Occipital lobe (tissue), 1 donor: ENCODE measurements at regions not wholly inside any gene's neighbourhood (a gene's known extent, or its start where the extent isn't known, plus 50 kb on each side); places are given as distances from the start of the nearest gene placed in this dataset.
"Not testable (repeated sequence)": the region's sequence is repeated elsewhere in the genome, so short reads cannot be mapped to it uniquely, and the experiment has no call there.

Source experiments
- DNase-seq: peaks from one replicate; lab custom pipeline; 2025; lab: John Stamatoyannopoulos, UW

DNA sequence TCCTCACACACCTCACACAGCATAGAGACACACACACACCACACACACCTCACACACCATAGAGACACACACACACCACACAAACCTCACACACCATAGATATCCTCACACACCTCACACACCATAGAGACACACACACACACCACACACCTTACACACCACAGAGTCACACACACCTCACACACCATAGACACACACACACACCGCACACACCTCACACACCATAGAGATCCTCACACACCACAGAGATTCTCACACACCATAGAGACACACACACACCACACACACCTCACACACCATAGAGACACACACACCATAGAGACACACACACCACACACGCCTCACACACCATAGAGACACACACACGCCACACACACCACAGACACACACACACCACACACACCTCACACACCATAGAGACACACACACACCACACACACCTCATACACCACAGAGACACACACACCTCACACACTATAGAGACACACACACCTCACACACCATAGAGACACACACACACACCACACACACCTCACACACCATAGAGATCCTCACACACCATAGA lies 270.6 kb downstream of the CYRIA start:
- DNase-seq, result no peak

DNA sequence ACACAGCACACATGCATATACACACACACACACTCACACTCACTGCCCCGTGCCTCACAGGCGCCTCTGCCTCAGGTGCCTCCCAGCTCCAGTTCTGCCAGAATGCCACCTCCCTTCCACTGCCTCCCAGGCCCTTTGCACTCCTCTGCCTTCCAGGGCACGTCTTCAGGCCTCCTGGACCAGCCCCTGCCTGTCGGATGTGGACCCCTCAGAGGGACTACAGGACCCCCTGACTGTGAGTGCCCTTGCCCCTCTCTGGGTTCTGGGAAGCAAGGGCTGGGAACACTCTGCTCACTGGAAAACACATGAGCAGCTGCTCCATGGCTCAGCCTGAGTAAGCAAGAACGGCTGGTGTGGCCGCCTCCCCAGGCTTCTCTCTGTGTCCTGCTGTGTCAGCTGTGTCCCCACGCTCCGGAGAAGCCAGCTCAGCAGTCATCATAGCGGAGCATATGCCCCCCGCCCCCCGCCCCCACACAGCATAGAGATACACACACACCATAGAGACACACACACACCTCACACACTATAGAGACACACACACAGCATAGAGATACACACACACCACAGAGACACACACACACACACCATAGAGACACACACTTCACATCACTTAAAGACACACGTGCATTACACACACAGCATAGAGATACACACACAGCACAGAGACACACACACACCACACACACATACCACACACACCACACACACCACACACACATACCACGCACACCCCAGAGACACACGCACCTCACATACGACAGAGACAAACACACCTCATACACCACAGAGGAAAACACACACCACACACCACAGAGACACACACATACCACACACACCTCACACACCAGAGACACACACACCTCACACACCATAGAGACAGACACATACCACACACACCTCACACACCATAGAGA lies 271.3 kb downstream of the CYRIA start:
- no peak for DNase-seq

DNA sequence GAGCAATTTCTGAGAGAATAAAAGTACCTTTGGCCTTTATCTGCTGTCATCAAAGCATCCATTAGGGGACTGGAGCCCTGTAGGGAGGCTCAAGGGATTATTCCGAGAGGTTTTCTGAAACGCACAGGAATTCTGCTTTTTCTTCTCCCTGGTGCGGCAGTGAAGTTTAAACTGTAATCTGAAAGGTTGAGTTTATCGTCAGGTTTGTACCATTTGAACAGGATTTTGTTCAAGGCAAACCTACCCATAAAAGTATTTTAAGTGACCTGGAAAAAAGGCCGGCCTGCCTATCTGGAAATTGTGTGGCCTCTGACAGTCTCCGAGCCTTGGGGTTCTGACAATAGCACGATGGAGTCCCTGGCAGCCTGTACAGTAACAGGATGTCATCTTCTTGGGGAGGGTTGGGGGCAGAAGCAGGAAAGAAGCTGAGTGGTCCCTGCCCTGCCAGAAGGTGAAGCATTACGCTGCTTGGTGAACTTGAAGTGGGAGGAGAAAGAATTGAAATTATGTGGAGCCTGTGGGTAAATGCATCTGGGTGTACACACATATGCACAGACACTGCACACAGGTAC lies 272.0 kb downstream of the CYRIA start:
- no peak for DNase-seq

- DNase-seq, result no peak
These were observed 272.8 kb downstream of the CYRIA start for GRCh38 chr2:16392647-16393499.

GRCh38 chr2:16391986-16392385 lies 273.6 kb downstream of the CYRIA start:
- DNase-seq, result no peak

- DNase-seq, result no peak
These were observed 275.1 kb downstream of the CYRIA start for GRCh38 chr2:16390561-16390960.

- no peak for DNase-seq
These were observed 276.0 kb downstream of the CYRIA start for GRCh38 chr2:16389611-16390010.

GRCh38 chr2:16388199-16388830 lies 277.3 kb downstream of the CYRIA start:
- DNase-seq, result not testable (repeated sequence)

- no peak for DNase-seq
These were observed 278.1 kb downstream of the CYRIA start for GRCh38 chr2:16387461-16387984.

- DNase-seq, result no peak
These were observed 279.2 kb downstream of the CYRIA start for GRCh38 chr2:16386431-16386830.

DNA sequence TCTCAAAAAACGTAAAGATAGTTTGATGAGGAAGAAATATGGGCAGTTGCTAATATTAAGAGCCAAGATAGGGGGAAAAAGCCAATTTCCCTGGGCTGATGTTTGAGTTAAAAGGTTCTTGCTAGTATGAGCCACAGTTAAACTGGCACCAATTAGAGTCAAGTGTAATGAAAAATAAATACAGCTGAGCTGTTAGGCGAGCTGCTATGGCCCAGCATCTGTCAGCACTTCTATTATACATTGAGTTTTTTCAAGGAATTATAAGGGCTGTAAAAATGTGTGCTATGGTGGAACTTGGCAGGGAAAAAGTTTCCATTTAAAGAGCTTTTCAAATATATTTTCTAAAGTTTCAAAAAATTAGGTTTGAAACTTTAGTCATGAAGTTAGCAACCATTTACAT lies 279.6 kb downstream of the CYRIA start:
- no peak for DNase-seq

DNA sequence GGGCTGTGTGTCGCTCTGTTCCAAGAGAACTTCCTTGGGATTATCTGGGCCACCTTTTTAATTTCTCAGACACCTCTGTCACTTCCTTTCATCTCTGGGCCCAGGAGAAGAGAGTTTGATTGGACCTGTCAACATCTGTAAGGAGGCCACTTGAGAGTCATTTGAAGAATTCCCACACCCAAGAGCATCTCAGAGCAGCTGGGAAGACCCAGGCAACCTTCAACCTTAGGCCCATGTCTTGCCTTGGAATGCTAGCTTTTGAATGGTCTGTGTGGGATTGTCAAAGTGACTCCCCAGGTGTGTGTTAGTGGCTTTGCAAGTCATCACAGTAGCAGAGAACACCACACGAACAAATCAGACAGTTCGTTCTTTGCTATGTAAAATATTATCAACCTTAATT lies 280.3 kb downstream of the CYRIA start:
- no peak for DNase-seq

DNA sequence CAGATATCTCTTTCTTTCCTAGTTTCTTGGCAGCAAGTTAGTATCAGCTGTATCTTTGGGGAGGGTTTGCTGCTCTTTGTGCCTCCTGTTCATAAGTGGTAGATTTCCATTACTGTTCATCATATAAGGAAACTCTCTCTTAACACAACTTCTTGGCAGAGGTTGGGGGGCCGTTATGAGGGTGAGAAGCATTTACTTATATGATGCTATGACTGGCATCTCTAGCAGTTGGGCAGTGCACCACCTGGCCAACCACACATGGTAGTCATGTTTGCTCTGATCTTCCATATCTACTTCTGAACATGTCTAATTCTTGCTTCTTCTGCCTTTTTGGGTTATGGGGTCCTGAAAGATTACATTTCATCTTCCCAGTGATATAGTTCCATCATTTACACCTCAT lies 282.2 kb downstream of the CYRIA start:
- DNase-seq, result no peak

DNA sequence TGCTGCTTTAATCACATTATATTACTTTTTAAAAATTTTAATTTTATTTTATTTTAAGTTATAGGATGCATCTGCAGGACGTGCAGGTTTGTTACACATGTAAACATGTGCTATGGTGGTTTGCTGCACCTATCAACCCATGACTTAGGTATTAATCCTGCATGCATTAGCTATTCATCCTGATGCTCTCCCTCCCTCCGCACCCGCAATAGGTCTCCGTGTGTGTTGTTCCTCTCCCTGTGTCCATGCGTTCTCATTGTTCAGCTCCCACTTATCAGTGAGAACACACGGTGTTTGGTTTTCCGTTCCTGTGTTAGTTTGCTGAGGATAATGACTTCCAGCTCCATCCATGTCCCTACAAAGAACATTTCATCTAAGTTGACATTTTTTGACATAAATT lies 283.2 kb downstream of the CYRIA start:
- DNase-seq, result no peak

DNA sequence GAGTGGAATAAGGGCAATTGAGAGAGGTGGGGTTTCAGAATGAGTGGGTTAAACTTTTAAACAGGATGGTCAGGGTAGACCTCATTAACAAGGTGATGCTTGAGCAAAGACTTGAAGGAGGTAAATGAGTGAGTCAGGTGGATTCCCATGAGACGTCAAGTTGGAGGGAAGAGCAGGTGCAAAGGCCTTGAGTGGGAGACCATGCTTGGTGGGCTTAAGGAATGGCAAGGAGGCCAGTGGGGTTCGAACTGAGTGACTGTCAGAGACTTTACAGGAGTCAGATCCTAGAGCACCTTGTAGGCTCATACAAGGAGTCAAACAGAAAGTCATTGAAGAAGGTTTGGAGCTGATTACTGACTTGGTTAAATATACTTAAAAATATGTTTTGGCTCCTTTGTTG lies 284.1 kb downstream of the CYRIA start:
- DNase-seq, result no peak

DNA sequence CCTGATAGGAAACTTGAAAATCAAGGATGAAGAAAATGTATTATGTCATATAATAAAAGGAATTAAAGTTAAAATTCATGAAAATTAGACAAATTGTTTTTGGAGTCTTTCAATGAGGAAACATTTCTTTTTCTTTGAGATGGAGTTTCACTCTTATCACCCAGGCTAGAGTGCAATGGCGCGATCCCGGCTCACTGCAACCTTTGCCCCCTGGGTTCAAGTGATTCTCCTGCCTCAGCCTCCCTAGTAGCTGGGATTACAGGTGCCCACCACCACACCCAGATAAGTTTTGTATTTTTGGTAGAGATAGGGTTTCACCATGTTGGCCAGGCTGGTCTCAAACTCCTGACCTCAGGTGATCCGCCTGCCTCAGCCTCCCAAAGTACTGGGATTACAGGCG lies 285.7 kb downstream of the CYRIA start:
- not testable (repeated sequence) for DNase-seq

- DNase-seq, result not testable (repeated sequence)
These were observed 286.6 kb downstream of the CYRIA start for GRCh38 chr2:16379061-16379460.

DNA sequence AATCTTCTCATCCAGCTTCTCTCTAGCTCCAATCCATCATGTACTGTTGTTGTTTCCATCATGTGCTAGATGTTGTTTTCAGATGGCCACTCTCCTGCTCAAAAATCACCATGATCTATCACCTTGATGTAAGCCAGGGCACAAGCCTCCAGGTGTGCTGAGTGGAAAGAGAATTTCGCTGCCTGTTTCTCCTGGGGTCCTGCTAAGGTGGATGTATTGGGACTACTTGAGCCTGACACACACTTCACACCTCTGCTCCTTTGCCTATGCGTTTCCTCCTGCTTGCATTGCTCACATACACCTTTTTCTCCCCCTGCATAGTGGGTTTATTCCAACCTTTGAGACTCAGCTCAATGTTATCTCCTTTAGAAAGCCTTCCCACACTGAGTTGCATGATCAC lies 287.6 kb downstream of the CYRIA start:
- DNase-seq, result no peak

- DNase-seq, result no peak
These were observed 289.7 kb downstream of the CYRIA start for GRCh38 chr2:16375981-16376380.

- DNase-seq, result no peak
These were observed 290.3 kb downstream of the CYRIA start for GRCh38 chr2:16375351-16375750.

GRCh38 chr2:16374671-16375070 lies 291.0 kb downstream of the CYRIA start:
- DNase-seq, result no peak
